CD4-positive, alpha-beta T cell (primary cell): ENCODE measurements at regions not wholly inside any gene's neighbourhood (a gene's known extent, or its start where the extent isn't known, plus 50 kb on each side); places are given as distances from the start of the nearest gene placed in this dataset.
A peak's percentile ranks its signal among the peaks of the same experiment; 100 is the strongest.

ENCODE experiments used
- ATAC-seq: fragments of 200-7000 bp; cut with Tn5 transposase; one replicate; pipeline ENCODE4 v1.10.0; 2022; ENCODE audit warnings: mild to moderate bottlenecking; ENCODE audit not compliant: poor library complexity
- CTCF ChIA-PET: fragments of 350-600 bp; sonication (Branson Sonifier 250); formaldehyde crosslinking; loops from one replicate; lab custom pipeline; 2021; ENCODE audit warnings: antibody characterized with exemption, inconsistent platforms; lab: Charles Lee
- POLR2A ChIA-PET: fragments of 350-600 bp; sonication (Branson Sonifier 250); formaldehyde crosslinking; loops from one replicate; lab custom pipeline; 2021; ENCODE audit warnings: antibody characterized with exemption, inconsistent platforms; lab: Charles Lee
- DNase-seq, 14 experiments: peaks; one replicate each; pipeline ENCODE4 v3.0.0-alpha.2; 2013 to 2020; ENCODE audit warnings: mixed read lengths in 2 of 14
- H3K27ac ChIP-seq, 2 donors: one replicate each; pipeline versions ENCODE4 v1.5.1 to v1.7.0; 2013; ENCODE audit warnings: low read length in 2 of 2, low read depth in 1 of 2, mild to moderate bottlenecking in 1 of 2
- H3K27me3 ChIP-seq, 2 experiments: 1 replicate in 1 of 2; 2 replicates in 1 of 2; pipeline versions ENCODE4 v1.6.1 to v1.7.0; 2013; ENCODE audit warnings: low read length in 2 of 2, control low read depth in 1 of 2, mild to moderate bottlenecking in 1 of 2, moderate library complexity in 1 of 2; ENCODE audit not compliant: insufficient read depth in 2 of 2, control insufficient read depth in 1 of 2
- H3K36me3 ChIP-seq: one replicate; pipeline ENCODE4 v1.6.1; 2013; ENCODE audit warnings: low read length, control low read depth; ENCODE audit not compliant: insufficient read depth
- H3K4me1 ChIP-seq: one replicate; pipeline ENCODE4 v1.6.1; 2013; ENCODE audit warnings: low read length, control low read depth; ENCODE audit not compliant: insufficient read depth
- H3K4me3 ChIP-seq: one replicate; pipeline ENCODE4 v1.5.1; 2013; ENCODE audit warnings: mild to moderate bottlenecking, low read length, moderate library complexity
- H3K9me3 ChIP-seq, 2 experiments: 1 replicate in 1 of 2; 2 replicates in 1 of 2; pipeline versions ENCODE4 v1.6.1 to v1.7.0; 2013; ENCODE audit warnings: low read length in 2 of 2, mild to moderate bottlenecking in 2 of 2, control low read depth in 1 of 2, moderate library complexity in 1 of 2; ENCODE audit not compliant: control insufficient read depth in 1 of 2, insufficient read depth in 1 of 2
- H3K27ac Mint-ChIP-seq: one replicate; pipeline ENCODE4 v1.8.0; 2020; ENCODE audit warnings: mixed read lengths
- H3K27me3 Mint-ChIP-seq: one replicate; pipeline ENCODE4 v1.8.0; 2021; ENCODE audit warnings: mixed read lengths
- H3K36me3 Mint-ChIP-seq: one replicate; pipeline ENCODE4 v1.8.0; 2021; ENCODE audit warnings: low read depth, mixed read lengths
- H3K4me1 Mint-ChIP-seq: one replicate; pipeline ENCODE4 v1.8.0; 2021; ENCODE audit warnings: low read depth, mixed read lengths
- H3K4me3 Mint-ChIP-seq: one replicate; pipeline ENCODE4 v1.8.0; 2020; ENCODE audit warnings: mild to moderate bottlenecking, mixed read lengths
- H3K9me3 Mint-ChIP-seq: one replicate; pipeline ENCODE4 v1.8.0; 2020; ENCODE audit warnings: mixed read lengths
- intact Hi-C, 2 experiments: fragments of 100-400 bp; cut with DNase I in 1 of 2; cut with micrococcal nuclease in 1 of 2; formaldehyde crosslinking; loops; one replicate each; pipeline versions ENCODE4 v1.15.1 to v1.9.0; 2023 to 2025; cut with DNase I, micrococcal nuclease
- TF ChIP-seq, protein P1 (sequence below): fragments of 200-600 bp; IDR thresholded peaks from one replicate; pipeline ENCODE4 v1.8.0; 2022; ENCODE audit warnings: antibody characterized with exemption, mild to moderate bottlenecking

DNA sequence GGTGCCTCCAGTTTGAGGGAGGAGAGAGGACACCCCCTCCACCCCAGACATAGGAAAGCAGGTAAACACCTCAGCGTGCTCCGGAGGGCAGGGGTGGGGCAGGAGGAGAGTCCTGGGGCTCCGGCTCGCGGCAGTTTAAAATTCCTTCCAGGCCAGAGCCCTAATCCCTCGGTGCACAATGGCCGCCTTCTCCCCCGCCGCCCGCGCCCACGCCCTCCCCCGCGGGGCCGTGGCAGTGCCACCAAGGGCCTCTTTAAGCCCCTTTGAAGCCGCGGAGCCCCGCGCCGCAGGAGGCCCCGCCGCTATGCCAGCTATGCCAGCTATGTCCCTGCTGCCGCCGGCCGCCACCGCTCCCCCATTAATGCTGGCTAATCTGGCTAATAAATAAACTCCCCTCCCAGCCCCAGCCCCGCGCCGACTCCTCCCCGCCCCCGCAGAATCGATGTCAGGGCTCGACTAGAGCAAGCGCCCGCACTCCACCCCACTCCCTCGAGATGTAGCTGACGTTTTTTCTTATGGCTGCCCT, 125.1 kb downstream of the MRPL14 start:
- no peaks in the 10 kb centered on the region for H3K9me3 Mint-ChIP-seq
- peaks cover 0 to 6% of the 10 kb centered on the region in 2 experiments for H3K9me3 ChIP-seq
- intact Hi-C loops = loop anchor here in 1 of 2 experiments (5.0 kb wide), 2 partner anchors 70 to 230 kb away; partner anchors contain the start of gene VEGFA
- TF ChIP-seq, protein P1, sequence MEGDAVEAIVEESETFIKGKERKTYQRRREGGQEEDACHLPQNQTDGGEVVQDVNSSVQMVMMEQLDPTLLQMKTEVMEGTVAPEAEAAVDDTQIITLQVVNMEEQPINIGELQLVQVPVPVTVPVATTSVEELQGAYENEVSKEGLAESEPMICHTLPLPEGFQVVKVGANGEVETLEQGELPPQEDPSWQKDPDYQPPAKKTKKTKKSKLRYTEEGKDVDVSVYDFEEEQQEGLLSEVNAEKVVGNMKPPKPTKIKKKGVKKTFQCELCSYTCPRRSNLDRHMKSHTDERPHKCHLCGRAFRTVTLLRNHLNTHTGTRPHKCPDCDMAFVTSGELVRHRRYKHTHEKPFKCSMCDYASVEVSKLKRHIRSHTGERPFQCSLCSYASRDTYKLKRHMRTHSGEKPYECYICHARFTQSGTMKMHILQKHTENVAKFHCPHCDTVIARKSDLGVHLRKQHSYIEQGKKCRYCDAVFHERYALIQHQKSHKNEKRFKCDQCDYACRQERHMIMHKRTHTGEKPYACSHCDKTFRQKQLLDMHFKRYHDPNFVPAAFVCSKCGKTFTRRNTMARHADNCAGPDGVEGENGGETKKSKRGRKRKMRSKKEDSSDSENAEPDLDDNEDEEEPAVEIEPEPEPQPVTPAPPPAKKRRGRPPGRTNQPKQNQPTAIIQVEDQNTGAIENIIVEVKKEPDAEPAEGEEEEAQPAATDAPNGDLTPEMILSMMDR = no peak
- H3K27ac ChIP-seq = no peak overlapping the region
- no peaks in the 10 kb centered on the region for H3K36me3 Mint-ChIP-seq
- H3K36me3 ChIP-seq = no peaks in the 10 kb centered on the region
- H3K4me3 ChIP-seq = peak overlapping the region; percentile 53
- CTCF ChIA-PET = no interaction called here
- H3K4me1 ChIP-seq = peaks cover 17% of the 10 kb centered on the region
- H3K27me3 ChIP-seq = peaks cover 35 to 47% of the 10 kb centered on the region in 2 experiments
- POLR2A ChIA-PET = no interaction called here
- no peak for DNase-seq
- peak overlapping the region; percentile 66 for H3K4me3 Mint-ChIP-seq
- H3K27ac Mint-ChIP-seq = no peak overlapping the region
- H3K27me3 Mint-ChIP-seq = peaks cover 54% of the 10 kb centered on the region
- H3K4me1 Mint-ChIP-seq = peaks cover 13% of the 10 kb centered on the region
- peak; percentile 64 for ATAC-seq

DNA sequence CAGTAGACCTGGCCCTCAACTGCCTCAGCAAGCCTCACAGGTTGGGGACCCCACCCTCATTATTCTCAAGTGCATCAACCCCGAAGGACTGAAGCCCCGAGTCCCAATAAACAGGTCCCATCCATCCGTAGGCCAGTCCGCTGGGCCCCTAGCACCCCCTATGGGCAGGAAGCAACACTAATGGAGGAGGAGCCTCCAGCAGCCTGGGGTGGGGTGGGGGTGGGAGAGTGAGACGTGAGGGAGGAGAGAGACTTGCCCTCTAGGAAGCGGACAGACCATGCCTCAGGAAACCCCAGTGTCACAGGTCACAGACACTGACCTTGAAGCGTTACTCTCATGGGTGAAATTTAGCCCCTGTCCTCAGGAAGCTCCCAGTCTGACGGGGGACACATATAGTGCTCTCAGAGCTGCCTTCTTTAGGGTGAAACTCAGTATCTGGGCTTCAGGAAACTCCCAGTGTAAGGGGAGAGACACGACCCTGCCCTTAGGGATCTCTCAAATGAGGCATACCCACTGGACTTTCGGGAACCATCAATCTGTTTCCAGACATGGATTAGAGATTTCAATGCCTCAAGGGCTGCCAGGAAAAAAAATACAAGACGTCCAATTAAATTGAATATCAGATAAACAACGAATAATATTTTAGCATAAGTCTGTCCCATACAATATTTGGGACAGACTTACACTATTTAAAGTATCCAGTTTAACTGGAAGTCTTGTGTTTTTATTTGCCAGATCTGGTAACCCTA, 125.8 kb downstream of the MRPL14 start:
- Mint-ChIP-seq H3K27ac (no peak overlapping the region), H3K27me3 (peaks cover 51% of the 10 kb centered on the region), H3K36me3 (no peaks in the 10 kb centered on the region), H3K9me3 (no peaks in the 10 kb centered on the region), H3K4me1 (peaks cover 13% of the 10 kb centered on the region), H3K4me3 (peak overlapping the region; percentile 66)
- ATAC-seq = no peak
- intact Hi-C loops = loop anchor here in 1 of 2 experiments (5.0 kb wide), 2 partner anchors 71 to 229 kb away; partner anchors contain the start of gene VEGFA
- H3K27ac ChIP-seq = no peak overlapping the region
- H3K4me1 ChIP-seq = peaks cover 17% of the 10 kb centered on the region
- H3K27me3 ChIP-seq = peaks cover 35 to 47% of the 10 kb centered on the region in 2 experiments
- TF ChIP-seq, protein P1 = no peak
- CTCF ChIA-PET = no interaction called here
- POLR2A ChIA-PET = no interaction called here
- H3K9me3 ChIP-seq = peaks cover 0 to 6% of the 10 kb centered on the region in 2 experiments
- DNase-seq = peak in 2 of 14 experiments; percentile 29 to 38
- H3K36me3 ChIP-seq = no peaks in the 10 kb centered on the region
- H3K4me3 ChIP-seq = no peak overlapping the region

DNA sequence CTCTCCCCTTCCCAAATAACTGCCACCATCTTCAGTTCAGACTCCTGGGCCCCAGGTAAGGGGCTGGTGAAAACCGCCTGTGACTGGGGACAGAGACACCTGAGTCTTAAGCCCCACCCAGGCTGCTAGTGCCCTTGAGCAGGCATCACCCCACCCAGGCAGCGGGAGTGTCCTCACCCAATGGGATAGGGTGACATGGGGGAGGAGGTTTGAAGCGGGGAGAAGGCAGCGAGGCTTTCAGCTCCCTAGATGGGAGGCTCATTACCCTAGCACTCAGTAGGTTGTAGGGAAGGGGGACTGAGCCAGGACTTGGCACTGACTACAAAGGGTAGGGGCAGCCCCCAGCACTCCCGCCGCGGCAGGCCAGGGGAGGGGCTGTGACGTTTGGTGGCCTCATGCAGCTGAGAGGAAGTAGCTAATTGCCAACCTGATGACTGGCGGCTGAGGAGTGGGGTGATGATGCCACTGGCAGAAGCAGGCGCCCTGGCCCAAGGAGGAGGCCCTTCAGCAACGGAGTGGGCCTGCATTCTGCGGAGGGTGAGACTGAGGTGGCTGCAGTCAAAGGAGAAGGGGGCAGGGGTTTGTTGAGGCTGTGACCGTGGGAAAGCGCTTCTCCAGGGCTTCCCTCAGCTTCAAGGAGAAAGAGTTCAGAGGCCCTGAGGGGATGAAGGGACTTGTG, 126.9 kb downstream of the MRPL14 start:
- H3K4me3 ChIP-seq = no peak overlapping the region
- Mint-ChIP-seq H3K36me3 (no peaks in the 10 kb centered on the region), H3K9me3 (no peaks in the 10 kb centered on the region), H3K27ac (no peak overlapping the region), H3K27me3 (peaks cover 41% of the 10 kb centered on the region), H3K4me1 (peaks cover 13% of the 10 kb centered on the region), H3K4me3 (peak overlapping the region; percentile 58)
- ChIA-PET POLR2A (no interaction called here), CTCF (no interaction called here)
- H3K36me3 ChIP-seq = no peaks in the 10 kb centered on the region
- intact Hi-C loops = loop anchor here in 1 of 2 experiments (5.0 kb wide), 2 partner anchors 72 to 228 kb away; partner anchors contain the start of gene VEGFA
- TF ChIP-seq, protein P1 = no peak
- H3K27me3 ChIP-seq = peaks cover 27 to 44% of the 10 kb centered on the region in 2 experiments
- peak in 3 of 14 experiments; percentile 11 to 71 (median 64) for DNase-seq
- H3K27ac ChIP-seq = no peak overlapping the region
- H3K9me3 ChIP-seq = peaks cover 0 to 6% of the 10 kb centered on the region in 2 experiments
- H3K4me1 ChIP-seq = peaks cover 17% of the 10 kb centered on the region
- ATAC-seq = peak; percentile 30
